Inferior parietal cortex (tissue), 1 donor: ENCODE measurements at regions not wholly inside any gene's neighbourhood (a gene's known extent, or its start where the extent isn't known, plus 50 kb on each side); places are given as distances from the start of the nearest gene placed in this dataset.

Source experiments
- DNase-seq: peaks from one replicate; pipeline ENCODE4 v3.0.0-alpha.2; 2016; ENCODE audit errors: extremely low spot score

DNA sequence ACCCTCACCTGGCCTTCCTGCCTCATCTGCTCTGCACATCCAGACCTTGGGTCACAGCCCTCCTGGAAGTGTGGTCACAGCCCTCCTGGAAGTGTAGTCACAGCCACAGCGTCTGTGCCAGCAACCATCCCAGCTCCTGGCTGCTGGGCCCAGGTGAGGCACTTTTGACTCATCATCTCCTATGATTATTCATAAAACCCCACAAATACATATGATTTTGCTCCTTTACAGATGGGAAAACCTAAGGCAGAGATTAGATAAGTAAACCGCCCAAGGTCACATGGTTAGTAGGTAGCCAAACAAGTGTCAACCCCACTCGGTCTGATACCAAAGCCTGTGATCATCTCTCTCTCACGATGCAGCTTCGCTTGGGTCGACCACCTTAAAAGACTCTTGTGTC is 94.3 kb downstream of the PRLHR start:
- DNase-seq: no peak

DNA sequence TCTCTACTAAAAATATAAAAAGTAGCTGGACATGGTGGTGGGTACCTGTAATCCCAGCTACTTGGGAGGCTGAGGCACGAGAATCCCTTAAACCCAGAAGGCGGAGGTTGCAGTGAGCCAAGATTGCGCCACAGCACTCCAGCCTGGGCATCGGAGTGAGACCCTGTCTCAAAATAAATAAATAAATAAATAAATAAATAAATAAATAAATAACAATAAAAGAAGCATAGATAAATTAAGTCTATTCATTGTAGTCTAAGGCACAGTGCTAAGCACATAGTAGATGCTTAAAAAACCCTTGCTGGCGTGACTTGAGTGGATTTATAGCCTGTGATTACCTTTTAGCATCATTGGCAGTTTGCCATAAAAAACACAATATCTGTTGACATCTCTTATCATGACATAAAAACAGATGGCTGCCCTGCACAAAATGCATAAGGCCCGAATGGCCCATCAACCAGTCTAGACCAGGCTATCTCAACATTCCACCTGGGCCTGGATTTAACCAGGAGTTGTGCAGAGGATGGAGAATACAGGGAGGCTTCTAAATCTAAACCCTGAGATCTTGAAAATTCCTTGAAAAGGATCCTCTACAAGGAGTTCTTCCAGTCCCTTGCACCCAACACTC is 94.9 kb downstream of the PRLHR start:
- DNase-seq: no peak

DNA sequence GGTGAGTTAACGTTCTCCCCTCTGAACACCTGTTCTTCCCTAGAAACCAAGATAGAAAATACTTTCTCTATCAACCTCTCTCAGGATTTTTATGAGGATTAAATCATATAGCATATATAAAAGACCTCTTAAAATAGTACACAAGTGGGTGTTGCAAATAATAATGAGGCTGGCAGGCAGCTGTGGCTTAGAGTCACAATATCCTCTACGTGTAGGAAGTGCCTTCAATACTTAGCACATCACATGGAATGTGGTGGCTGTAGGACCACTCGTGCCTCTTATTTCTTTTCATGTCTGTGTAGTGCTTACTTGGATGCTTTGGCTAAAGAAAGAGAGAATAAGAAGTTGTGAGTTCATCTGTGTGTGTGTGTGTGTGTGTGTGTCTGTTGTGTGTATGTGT is 96.3 kb downstream of the PRLHR start:
- no peak for DNase-seq

DNA sequence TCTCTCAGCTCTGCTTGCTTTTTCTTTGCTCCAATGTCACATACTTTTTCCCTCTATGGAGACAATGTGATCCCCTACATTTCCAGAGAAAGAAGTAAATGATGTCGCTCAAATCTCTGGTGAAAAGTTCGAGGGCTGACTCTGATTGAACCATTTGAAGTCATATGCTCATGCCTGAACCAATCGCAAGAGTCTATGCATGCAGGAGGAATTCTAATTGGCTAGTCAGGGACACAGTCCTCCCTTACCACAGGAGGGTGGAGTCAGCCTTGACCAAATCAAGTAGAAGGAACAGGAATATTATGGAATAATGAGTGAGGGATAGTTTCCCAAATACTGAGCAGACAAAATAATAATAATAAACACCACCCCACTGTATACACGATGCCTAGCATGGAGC is 96.8 kb downstream of the PRLHR start:
- DNase-seq: no peak

DNA sequence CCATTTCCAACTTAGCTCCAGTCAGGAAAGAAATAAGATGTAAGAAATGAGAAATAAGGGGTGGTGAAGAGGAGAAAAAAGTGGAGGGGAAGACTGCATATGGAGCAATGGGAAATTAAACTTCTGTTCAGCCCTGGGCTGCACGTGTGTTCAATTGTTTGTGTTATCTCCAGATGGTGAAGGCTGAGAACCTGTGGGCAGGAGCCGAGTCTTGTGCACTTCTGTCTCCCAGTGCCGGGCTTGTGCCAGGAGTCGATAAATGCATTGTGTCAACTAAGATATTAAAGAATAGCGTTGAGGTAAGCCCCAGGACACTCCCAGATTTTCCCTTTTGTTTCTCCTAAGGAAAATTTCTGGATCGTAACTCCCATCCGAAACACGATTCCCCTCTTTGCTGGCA is 98.2 kb downstream of the PRLHR start:
- no peak for DNase-seq

- no peak for DNase-seq
Observed at GRCh38 chr10:118496525-118496924, 98.9 kb downstream of the PRLHR start.

- DNase-seq: no peak
Observed at GRCh38 chr10:118495499-118495898, 99.9 kb downstream of the PRLHR start.

GRCh38 chr10:118491055-118491454 is 104.4 kb downstream of the PRLHR start:
- no peak for DNase-seq

GRCh38 chr10:118488710-118489497 is 106.5 kb downstream of the PRLHR start:
- no peak for DNase-seq

DNA sequence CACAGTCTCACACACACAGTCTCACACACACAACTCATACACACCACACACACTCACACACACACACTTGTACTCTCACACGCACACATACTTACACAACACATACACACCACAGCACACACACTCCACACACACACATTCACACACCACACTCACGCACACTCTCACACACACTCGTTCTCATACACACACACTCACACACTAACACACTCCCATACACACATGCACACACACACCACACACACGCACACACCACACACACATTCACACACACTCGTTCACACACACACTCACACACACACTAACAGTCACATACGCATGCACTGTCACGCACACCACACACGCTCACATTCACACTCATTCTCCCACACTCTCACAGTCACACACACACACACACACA is 109.8 kb downstream of the PRLHR start:
- no peak for DNase-seq

GRCh38 chr10:118484152-118484871 is 111.1 kb downstream of the PRLHR start:
- DNase-seq: no peak

DNA sequence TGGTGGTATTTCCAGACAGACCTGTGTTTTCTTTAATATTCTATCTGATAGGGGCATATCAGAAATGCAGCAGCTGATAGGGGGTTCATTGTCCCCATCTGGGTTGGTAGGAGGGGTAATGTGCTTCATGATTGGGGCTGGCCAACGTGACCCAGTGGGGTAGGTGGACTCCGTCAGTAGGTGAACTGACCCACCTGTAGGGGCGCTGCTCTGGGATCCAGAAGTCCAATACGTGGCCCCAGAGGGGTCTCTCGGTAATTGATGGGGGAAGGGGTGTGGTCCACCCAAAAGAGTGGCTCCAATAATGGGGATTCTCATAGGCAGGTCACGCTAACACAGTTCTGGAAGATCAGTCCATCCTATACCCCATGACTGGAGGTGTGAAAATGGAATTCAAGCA is 112.0 kb downstream of the PRLHR start:
- DNase-seq: no peak

DNA sequence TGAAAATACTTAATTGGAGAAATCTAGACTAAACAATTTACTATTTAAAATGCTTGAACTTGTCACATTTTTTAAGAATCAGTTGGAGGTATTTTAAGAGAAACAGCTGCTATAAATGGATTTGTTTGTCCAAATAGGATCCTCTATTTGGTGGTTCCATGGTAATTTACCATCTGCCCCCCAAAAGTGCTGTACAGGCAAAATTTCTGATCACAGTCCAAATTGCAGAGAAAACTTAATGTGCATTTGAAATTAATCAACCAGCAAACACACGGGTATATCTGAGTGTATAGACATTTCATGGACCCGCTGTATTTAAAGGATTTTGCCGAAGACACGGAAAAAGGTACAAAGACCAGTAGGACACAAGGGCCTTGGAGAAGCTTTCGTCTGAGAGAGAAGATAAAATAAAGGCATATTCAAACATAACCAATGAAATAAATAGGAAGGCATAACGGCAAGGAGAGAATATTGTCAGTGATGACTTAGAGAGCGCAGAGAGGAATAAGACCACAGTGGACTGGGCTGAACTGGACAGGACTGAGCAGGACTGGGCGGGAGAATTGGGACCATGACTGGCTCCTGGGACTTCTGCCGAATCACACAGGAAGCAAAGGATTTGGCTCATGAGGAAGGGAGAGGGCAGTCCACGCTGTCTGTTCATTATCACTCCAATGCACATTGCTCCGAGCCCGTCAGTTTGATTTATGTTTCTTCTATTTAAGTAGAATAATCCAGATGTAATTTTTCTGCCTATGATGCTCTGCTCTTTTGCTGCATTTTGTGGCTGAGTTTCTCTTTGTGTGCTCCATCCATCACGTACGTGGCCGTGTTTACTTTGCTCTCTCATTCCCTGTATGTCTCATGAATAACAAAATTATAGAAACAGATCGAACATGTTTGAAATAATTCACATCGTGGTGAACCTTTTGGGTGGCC is 112.8 kb downstream of the PRLHR start:
- no peak for DNase-seq

- no peak for DNase-seq
Observed at GRCh38 chr10:118481871-118482270, 113.6 kb downstream of the PRLHR start.

GRCh38 chr10:118475214-118475613 is 120.2 kb downstream of the PRLHR start:
- no peak for DNase-seq

- no peak for DNase-seq
Observed at GRCh38 chr10:118474111-118474510, 121.3 kb downstream of the PRLHR start.

- no peak for DNase-seq
Observed at GRCh38 chr10:118473305-118473960, 122.0 kb downstream of the PRLHR start.

DNA sequence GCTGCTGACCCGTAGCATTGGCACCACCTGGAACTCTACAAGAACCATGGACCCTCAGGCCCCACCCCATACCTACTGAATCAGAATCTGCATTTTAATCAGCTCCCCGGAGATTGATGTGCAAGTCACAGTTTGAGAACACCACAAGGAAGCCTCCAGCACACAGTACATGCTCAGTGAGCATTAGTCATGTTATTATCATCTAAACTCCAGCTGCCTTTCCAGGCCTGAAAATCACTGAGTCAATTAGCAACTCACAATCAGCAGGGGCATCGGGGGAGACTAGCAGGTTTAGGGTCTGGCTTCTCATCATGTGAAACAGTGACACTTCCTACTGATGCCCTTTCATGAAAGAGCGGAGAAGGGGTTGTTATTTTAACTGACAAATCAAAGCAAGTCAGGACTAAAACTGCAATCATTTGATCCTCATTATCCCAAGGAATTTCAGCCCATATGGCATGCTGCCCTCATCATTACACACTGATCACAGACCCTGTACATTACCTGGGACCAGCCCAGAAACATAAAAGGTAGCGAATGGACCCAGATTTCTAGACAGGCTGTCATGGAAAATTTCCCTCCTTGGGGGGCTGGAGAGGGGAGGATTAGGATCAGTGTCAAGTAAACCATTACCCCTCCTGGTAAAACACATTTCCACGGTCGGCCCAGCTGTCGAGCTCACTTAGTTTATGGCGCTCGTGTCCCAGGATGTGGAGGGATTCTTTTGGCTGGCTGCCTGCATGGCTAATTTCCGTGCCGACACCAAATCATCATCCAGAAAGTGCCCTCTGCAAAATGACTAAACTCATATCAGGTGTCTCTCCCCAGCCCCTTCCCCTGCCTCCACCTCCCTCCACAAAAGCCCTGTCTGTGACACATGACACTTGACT is 122.8 kb downstream of the PRLHR start:
- DNase-seq: no peak

DNA sequence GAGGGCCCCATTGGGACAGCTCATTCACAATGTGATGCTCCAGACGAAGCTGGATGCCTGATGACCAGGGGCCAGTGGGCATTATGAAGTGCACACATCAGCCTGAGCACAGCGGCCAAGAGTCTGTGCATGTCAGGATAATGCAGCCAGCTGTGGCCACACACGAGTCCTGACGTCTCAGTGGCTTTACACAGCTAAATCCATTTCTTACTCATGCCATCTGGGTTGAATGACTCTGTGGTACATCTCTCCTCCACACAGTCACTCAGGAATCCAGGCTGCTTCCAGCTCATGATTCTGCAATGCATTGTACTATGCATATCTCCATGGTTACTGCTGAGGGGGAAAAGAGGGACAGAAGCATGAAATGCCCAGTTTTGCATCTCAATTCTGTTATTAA is 123.6 kb downstream of the PRLHR start:
- DNase-seq: no peak

DNA sequence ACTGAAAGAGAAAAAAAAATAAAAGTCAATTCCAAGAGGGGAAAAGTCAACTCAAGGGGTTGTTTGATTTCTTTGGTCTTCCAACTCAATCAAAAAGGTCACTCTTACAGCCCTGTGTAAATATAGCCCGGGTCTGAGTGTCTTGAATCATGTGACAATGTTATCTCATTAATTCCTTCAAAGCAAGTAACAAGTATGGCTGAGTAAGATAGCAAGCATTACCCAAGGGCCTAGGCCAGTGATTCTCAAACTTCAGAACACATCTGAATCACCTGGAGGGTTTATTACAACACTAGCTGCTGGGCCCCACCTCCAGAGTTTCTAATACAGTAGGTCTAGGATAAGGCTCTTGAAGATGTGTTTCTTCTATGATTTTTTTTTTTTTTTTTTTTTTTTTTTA is 125.0 kb downstream of the PRLHR start:
- no peak for DNase-seq
